Left ventricle myocardium inferior (tissue), 1 donor: ENCODE measurements at regions not wholly inside any gene's neighbourhood (a gene's known extent, or its start where the extent isn't known, plus 50 kb on each side); places are given as distances from the start of the nearest gene placed in this dataset.
"Not testable (repeated sequence)": the region's sequence is repeated elsewhere in the genome, so short reads cannot be mapped to it uniquely, and the experiment has no call there.

Experiments
- DNase-seq: peaks from one replicate; pipeline ENCODE4 v3.0.0-alpha.2; 2020
- H3K27ac ChIP-seq: fragments of 200-600 bp; replicated peaks from 2 replicates; pipeline ENCODE4 v1.8.0; 2021
- H3K27me3 ChIP-seq: fragments of 200-600 bp; 2 replicates; pipeline ENCODE4 v1.8.0; 2021; ENCODE audit warnings: low read depth
- H3K36me3 ChIP-seq: fragments of 200-600 bp; 2 replicates; pipeline ENCODE4 v1.8.0; 2021
- H3K4me1 ChIP-seq: fragments of 200-600 bp; 2 replicates; pipeline ENCODE4 v1.8.0; 2021
- H3K4me3 ChIP-seq: fragments of 200-600 bp; 2 replicates; pipeline ENCODE4 v1.8.0; 2021; ENCODE audit warnings: mild to moderate bottlenecking, moderate library complexity
- H3K9me3 ChIP-seq: fragments of 200-600 bp; replicated peaks from 2 replicates; pipeline ENCODE4 v1.8.0; 2021
- CTCF ChIP-seq: fragments of 200-600 bp; IDR thresholded peaks from 2 replicates; pipeline ENCODE4 v1.8.0; 2021; ENCODE audit warnings: antibody characterized with exemption, mild to moderate bottlenecking, borderline replicate concordance
- intact Hi-C: fragments of 100-400 bp; cut with micrococcal nuclease; formaldehyde crosslinking; loops from one replicate; pipeline ENCODE4 v1.11.0; 2022
- donor health status: DM: no; HTN: yes; CAD: no; lungs with severe emphysema.

- H3K4me1 ChIP-seq, intact Hi-C loops, H3K27me3 ChIP-seq, H3K27ac ChIP-seq, H3K4me3 ChIP-seq, H3K36me3 ChIP-seq, DNase-seq: not testable (repeated sequence)
- H3K9me3 ChIP-seq: peaks cover 32% of the 10 kb centered on the region
Observed at GRCh38 chr10:109809954-109810353, 113.4 kb downstream of the XPNPEP1 start.

GRCh38 chr10:109801191-109801590, 122.1 kb downstream of the XPNPEP1 start:
- H3K27me3 ChIP-seq, DNase-seq, H3K4me1 ChIP-seq, intact Hi-C loops, H3K27ac ChIP-seq, H3K36me3 ChIP-seq, H3K4me3 ChIP-seq: not testable (repeated sequence)
- peaks cover 27% of the 10 kb centered on the region for H3K9me3 ChIP-seq

- Histone ChIP-seq H3K9me3 (peaks cover 10% of the 10 kb centered on the region), H3K27me3 (no peaks in the 10 kb centered on the region), H3K4me1 (no peaks in the 10 kb centered on the region), H3K4me3 (no peak overlapping the region), H3K27ac (no peak overlapping the region), H3K36me3 (no peaks in the 10 kb centered on the region)
- TF ChIP-seq CTCF: no peak
- intact Hi-C loops: no loop called here
- no peak for DNase-seq
Observed at GRCh38 chr10:109790647-109791046, 132.7 kb downstream of the XPNPEP1 start.

- Histone ChIP-seq H3K4me3 (no peak overlapping the region), H3K27ac (no peak overlapping the region), H3K9me3 (no peaks in the 10 kb centered on the region), H3K27me3 (peaks cover 2% of the 10 kb centered on the region), H3K4me1 (no peaks in the 10 kb centered on the region), H3K36me3 (no peaks in the 10 kb centered on the region)
- no peak for DNase-seq
- TF ChIP-seq CTCF: no peak
- intact Hi-C loops: no loop called here
Observed at GRCh38 chr10:109784236-109784635, 139.1 kb downstream of the XPNPEP1 start.

- H3K4me1 ChIP-seq: no peaks in the 10 kb centered on the region
- no peaks in the 10 kb centered on the region for H3K9me3 ChIP-seq
- H3K4me3 ChIP-seq: no peak overlapping the region
- intact Hi-C loops: no loop called here
- TF ChIP-seq CTCF: no peak
- no peaks in the 10 kb centered on the region for H3K36me3 ChIP-seq
- no peak for DNase-seq
- no peak overlapping the region for H3K27ac ChIP-seq
- H3K27me3 ChIP-seq: peaks cover 10% of the 10 kb centered on the region
Observed at GRCh38 chr10:109783286-109783685, 140.0 kb downstream of the XPNPEP1 start.

- DNase-seq: no peak
- no peak for TF ChIP-seq CTCF
- Histone ChIP-seq H3K27ac (no peak overlapping the region), H3K27me3 (peaks cover 10% of the 10 kb centered on the region), H3K36me3 (no peaks in the 10 kb centered on the region), H3K4me1 (no peaks in the 10 kb centered on the region), H3K9me3 (no peaks in the 10 kb centered on the region), H3K4me3 (no peak overlapping the region)
- intact Hi-C loops: no loop called here
Observed at GRCh38 chr10:109780997-109781396, 142.3 kb downstream of the XPNPEP1 start.

- no peak for TF ChIP-seq CTCF
- intact Hi-C loops: no loop called here
- no peak overlapping the region for H3K27ac ChIP-seq
- H3K27me3 ChIP-seq: peaks cover 10% of the 10 kb centered on the region
- no peaks in the 10 kb centered on the region for H3K36me3 ChIP-seq
- no peak for DNase-seq
- H3K4me1 ChIP-seq: no peaks in the 10 kb centered on the region
- no peak overlapping the region for H3K4me3 ChIP-seq
- H3K9me3 ChIP-seq: no peaks in the 10 kb centered on the region
Observed at GRCh38 chr10:109778993-109779392, 144.3 kb downstream of the XPNPEP1 start.
